ENCODE measurements at regions not wholly inside any gene's neighbourhood (a gene's known extent, or its start where the extent isn't known, plus 50 kb on each side); places are given as distances from the start of the nearest gene placed in this dataset.

GRCh38 chr12:59040656-59041055 lies 120.4 kb upstream of the LRIG3 start:
- H3K4me1 ChIP-seq (ENCODE audit: insufficient read depth, low read length, severe bottlenecking), result no peaks in the 10 kb centered on the region
- no peaks in the 10 kb centered on the region for H3K27me3 ChIP-seq (ENCODE audit: insufficient read depth, low read length)
- no peaks in the 10 kb centered on the region for H3F3A ChIP-seq (ENCODE audit: insufficient read depth, low read length)
- no peak overlapping the region for H2AFZ ChIP-seq (ENCODE audit: low read length)
- no peaks in the 10 kb centered on the region for H3K36me3 ChIP-seq (ENCODE audit: insufficient read depth, low read length)
- H3K79me2 ChIP-seq (ENCODE audit: insufficient read depth, low read length), result no peaks in the 10 kb centered on the region
- no peak overlapping the region for H3K9ac ChIP-seq (ENCODE audit: low read length)
- TF ChIP-seq CTCF (IDR thresholded peaks at IDR 0.05; ENCODE audit: low read length) (no peak), EZH2 (IDR thresholded peaks at IDR 0.05; ENCODE audit: borderline replicate concordance, low read length) (no peak)
- H3K4me3 ChIP-seq (ENCODE audit: low read depth, low read length, poor library complexity, severe bottlenecking), result no peak overlapping the region
- no peaks in the 10 kb centered on the region for H4K20me1 ChIP-seq (ENCODE audit: insufficient read depth, low read length)
- H3K9me3 ChIP-seq (ENCODE audit: low read length), result no peaks in the 10 kb centered on the region
- no peaks in the 10 kb centered on the region for H3K9me2 ChIP-seq (ENCODE audit: low read depth, low read length)
- no peak overlapping the region for H3K4me2 ChIP-seq (ENCODE audit: low read length)
- H3K27ac ChIP-seq (ENCODE audit: low read depth, low read length, poor library complexity, severe bottlenecking), result no peak overlapping the region

GRCh38 chr12:59040043-59040442 lies 119.7 kb upstream of the LRIG3 start:
- no peak for TF ChIP-seq EZH2 (IDR thresholded peaks at IDR 0.05; ENCODE audit: borderline replicate concordance, low read length)
- TF ChIP-seq CTCF (IDR thresholded peaks at IDR 0.05; ENCODE audit: low read length), result no peak
- Histone ChIP-seq H3K4me3 (ENCODE audit: low read depth, low read length, poor library complexity, severe bottlenecking) (no peak overlapping the region), H3K79me2 (ENCODE audit: insufficient read depth, low read length) (no peaks in the 10 kb centered on the region), H3K4me1 (ENCODE audit: insufficient read depth, low read length, severe bottlenecking) (no peaks in the 10 kb centered on the region), H4K20me1 (ENCODE audit: insufficient read depth, low read length) (no peaks in the 10 kb centered on the region), H3K36me3 (ENCODE audit: insufficient read depth, low read length) (no peaks in the 10 kb centered on the region), H3K27me3 (ENCODE audit: insufficient read depth, low read length) (no peaks in the 10 kb centered on the region), H3K9ac (ENCODE audit: low read length) (no peak overlapping the region), H2AFZ (ENCODE audit: low read length) (no peak overlapping the region), H3K9me3 (ENCODE audit: low read length) (no peaks in the 10 kb centered on the region), H3K27ac (ENCODE audit: low read depth, low read length, poor library complexity, severe bottlenecking) (no peak overlapping the region), H3K4me2 (ENCODE audit: low read length) (no peak overlapping the region), H3F3A (ENCODE audit: insufficient read depth, low read length) (no peaks in the 10 kb centered on the region), H3K9me2 (ENCODE audit: low read depth, low read length) (no peaks in the 10 kb centered on the region)

- Histone ChIP-seq H3K36me3 (ENCODE audit: insufficient read depth, low read length) (no peaks in the 10 kb centered on the region), H3K9me3 (ENCODE audit: low read length) (no peaks in the 10 kb centered on the region), H3K9me2 (ENCODE audit: low read depth, low read length) (no peaks in the 10 kb centered on the region), H3K9ac (ENCODE audit: low read length) (no peak overlapping the region), H3K4me3 (ENCODE audit: low read depth, low read length, poor library complexity, severe bottlenecking) (no peak overlapping the region), H4K20me1 (ENCODE audit: insufficient read depth, low read length) (no peaks in the 10 kb centered on the region), H2AFZ (ENCODE audit: low read length) (no peak overlapping the region), H3K27me3 (ENCODE audit: insufficient read depth, low read length) (no peaks in the 10 kb centered on the region), H3K79me2 (ENCODE audit: insufficient read depth, low read length) (no peaks in the 10 kb centered on the region), H3F3A (ENCODE audit: insufficient read depth, low read length) (no peaks in the 10 kb centered on the region), H3K27ac (ENCODE audit: low read depth, low read length, poor library complexity, severe bottlenecking) (no peak overlapping the region), H3K4me2 (ENCODE audit: low read length) (no peak overlapping the region), H3K4me1 (ENCODE audit: insufficient read depth, low read length, severe bottlenecking) (no peaks in the 10 kb centered on the region)
- TF ChIP-seq EZH2 (IDR thresholded peaks at IDR 0.05; ENCODE audit: borderline replicate concordance, low read length) (no peak), CTCF (IDR thresholded peaks at IDR 0.05; ENCODE audit: low read length) (no peak)
Observed at GRCh38 chr12:59039005-59039404, 118.7 kb upstream of the LRIG3 start.

Measured in OCI-LY1 (cell line).